BE2C (cell line): ENCODE measurements at regions not wholly inside any gene's neighbourhood (a gene's known extent, or its start where the extent isn't known, plus 50 kb on each side); places are given as distances from the start of the nearest gene placed in this dataset.

ENCODE experiments used
- DNase-seq: peaks from one replicate; pipeline ENCODE4 v3.0.0-alpha.2; 2020
- H3K27me3 ChIP-seq: fragments of 250-450 bp; sonication (Bioruptor Pico); 2 replicates; pipeline ENCODE4 v1.5.1; 2020; ENCODE audit warnings: mild to moderate bottlenecking
- H3K36me3 ChIP-seq: fragments of 250-450 bp; sonication (Bioruptor Pico); 2 replicates; pipeline ENCODE4 v1.5.1; 2020; ENCODE audit warnings: mild to moderate bottlenecking
- H3K4me1 ChIP-seq: fragments of 250-450 bp; sonication (Bioruptor Pico); 2 replicates; pipeline ENCODE4 v1.5.1; 2020
- H3K4me3 ChIP-seq: 2 replicates; pipeline ENCODE4 v1.5.1; 2011; ENCODE audit warnings: low read depth, low read length
- H3K9me3 ChIP-seq: fragments of 250-450 bp; sonication (Bioruptor Pico); 2 replicates; pipeline ENCODE4 v1.5.1; 2020
- TF ChIP-seq, protein P1 (sequence below): IDR thresholded peaks from 2 replicates; pipeline ENCODE4 v1.5.1; 2012; ENCODE audit warnings: mild to moderate bottlenecking, low read depth, low read length

DNA sequence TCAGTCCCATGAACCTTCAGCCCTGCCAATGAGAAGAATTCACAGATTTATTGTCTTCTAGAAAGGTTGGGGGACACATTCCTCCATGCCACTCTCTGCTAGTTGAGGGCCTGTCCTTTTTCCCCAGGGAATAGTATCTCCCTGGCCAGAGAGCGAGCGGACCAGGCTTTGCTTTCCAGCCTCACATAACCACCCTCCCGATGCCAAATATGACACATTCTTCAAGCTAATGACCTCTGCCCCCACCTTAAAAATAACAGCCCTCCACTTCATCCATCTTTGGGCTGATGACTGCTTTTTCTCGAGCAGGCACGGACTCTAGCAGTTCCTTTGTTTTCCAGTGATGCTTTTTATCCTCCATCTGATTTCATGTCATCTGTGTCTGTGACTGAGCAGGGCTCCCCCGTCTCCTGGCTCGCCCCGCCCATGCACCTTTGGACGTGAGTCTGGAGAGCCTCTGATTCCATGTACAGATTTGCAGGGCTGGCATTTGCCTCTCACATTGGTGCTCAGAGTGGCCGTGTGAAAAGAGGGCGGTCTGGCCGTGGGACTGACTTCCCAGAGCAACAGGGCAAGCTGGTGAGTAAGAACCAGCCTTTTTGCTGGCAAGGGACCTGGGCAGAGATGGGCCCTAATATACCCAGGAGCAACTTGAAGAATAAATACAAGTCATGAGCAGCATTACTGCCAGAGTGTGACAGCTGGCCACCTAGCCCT, 279.8 kb downstream of the BCOR start:
- Histone ChIP-seq H3K27me3 (no peaks in the 10 kb centered on the region), H3K36me3 (no peaks in the 10 kb centered on the region), H3K9me3 (no peaks in the 10 kb centered on the region), H3K4me3 (0 out of 2 replicates have a peak overlapping the region, but pooled peaks have one; percentile 7), H3K4me1 (peaks cover 32% of the 10 kb centered on the region)
- peak; percentile 79 for DNase-seq
- TF ChIP-seq, protein P1, sequence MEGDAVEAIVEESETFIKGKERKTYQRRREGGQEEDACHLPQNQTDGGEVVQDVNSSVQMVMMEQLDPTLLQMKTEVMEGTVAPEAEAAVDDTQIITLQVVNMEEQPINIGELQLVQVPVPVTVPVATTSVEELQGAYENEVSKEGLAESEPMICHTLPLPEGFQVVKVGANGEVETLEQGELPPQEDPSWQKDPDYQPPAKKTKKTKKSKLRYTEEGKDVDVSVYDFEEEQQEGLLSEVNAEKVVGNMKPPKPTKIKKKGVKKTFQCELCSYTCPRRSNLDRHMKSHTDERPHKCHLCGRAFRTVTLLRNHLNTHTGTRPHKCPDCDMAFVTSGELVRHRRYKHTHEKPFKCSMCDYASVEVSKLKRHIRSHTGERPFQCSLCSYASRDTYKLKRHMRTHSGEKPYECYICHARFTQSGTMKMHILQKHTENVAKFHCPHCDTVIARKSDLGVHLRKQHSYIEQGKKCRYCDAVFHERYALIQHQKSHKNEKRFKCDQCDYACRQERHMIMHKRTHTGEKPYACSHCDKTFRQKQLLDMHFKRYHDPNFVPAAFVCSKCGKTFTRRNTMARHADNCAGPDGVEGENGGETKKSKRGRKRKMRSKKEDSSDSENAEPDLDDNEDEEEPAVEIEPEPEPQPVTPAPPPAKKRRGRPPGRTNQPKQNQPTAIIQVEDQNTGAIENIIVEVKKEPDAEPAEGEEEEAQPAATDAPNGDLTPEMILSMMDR = no peak

DNA sequence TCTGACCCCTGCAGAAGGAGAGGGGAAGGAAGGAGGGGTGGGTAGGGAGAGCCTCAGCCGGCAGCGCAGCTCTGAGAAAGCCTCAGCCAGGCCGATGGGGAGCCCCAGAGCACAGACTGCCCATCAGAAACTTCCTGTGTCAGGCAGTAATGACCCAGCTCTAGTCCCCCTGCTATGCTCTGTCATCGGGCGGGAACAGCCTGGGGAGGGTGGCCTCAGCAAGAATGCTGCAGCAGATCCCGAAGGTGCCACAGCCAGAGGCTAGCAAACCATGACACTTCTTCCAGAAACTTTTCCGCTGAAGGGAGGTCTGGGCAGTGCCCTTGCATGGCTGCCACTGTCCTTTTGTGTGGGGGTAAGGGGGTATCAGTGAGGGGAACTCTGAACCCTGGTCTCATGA, 279.0 kb downstream of the BCOR start:
- peaks cover 27% of the 10 kb centered on the region for H3K4me1 ChIP-seq

DNA sequence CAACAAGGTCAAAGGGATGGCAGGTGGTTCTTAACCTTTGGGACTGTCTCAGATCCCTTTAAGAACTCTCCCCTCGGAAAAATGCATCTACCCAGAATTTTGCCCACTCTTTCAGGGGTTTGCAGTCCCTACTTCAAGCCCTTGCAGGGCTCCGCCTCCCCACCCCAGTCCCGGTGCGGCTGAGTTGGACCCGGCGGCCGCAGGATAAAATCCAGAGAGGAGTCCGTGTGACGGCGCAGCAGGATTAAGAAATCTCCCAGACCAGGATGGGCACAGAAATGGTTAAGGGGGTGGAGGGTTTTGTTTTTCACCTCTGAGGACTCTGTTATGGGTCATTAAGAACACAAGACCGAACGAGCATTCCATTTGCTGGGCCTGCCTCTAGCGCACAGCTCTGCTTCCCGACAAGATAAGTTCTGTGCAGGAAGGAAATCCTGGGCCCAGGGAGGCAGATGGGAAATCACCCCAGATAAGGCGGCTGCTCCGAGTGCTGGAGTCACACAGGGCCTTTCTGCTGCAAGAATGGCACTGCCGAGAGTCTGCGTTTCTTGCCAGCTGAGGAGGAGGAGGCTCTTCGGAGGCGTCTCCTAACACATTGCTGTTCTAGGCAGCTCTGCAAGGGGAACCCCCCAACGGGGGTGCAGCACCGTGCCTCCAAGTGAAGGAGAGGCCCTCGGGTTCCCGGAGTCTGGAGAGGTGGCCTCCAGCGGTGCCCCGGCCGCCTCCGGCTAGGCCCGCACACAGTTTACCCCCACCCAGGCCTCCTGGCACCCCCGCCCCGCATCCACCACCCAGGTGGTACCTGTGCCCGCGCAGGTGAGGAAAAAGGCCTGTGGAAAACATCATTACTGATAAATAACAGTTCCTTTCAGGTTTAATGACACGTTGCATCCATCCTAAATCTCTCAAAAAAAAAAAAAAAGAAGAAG, 277.6 kb downstream of the BCOR start:
- Histone ChIP-seq H3K9me3 (no peaks in the 10 kb centered on the region), H3K36me3 (no peaks in the 10 kb centered on the region), H3K27me3 (no peaks in the 10 kb centered on the region), H3K4me3 (peak overlapping the region; percentile 45), H3K4me1 (peaks cover 22% of the 10 kb centered on the region)
- peak; percentile 67 for DNase-seq
- TF ChIP-seq, protein P1 = no peak

More for the DNA sequence above, 279.0 kb downstream of the BCOR start:
- no peak for DNase-seq
- Histone ChIP-seq H3K27me3 (no peaks in the 10 kb centered on the region), H3K9me3 (no peaks in the 10 kb centered on the region), H3K4me3 (no peak overlapping the region), H3K36me3 (no peaks in the 10 kb centered on the region)
- TF ChIP-seq, protein P1 = no peak

DNA sequence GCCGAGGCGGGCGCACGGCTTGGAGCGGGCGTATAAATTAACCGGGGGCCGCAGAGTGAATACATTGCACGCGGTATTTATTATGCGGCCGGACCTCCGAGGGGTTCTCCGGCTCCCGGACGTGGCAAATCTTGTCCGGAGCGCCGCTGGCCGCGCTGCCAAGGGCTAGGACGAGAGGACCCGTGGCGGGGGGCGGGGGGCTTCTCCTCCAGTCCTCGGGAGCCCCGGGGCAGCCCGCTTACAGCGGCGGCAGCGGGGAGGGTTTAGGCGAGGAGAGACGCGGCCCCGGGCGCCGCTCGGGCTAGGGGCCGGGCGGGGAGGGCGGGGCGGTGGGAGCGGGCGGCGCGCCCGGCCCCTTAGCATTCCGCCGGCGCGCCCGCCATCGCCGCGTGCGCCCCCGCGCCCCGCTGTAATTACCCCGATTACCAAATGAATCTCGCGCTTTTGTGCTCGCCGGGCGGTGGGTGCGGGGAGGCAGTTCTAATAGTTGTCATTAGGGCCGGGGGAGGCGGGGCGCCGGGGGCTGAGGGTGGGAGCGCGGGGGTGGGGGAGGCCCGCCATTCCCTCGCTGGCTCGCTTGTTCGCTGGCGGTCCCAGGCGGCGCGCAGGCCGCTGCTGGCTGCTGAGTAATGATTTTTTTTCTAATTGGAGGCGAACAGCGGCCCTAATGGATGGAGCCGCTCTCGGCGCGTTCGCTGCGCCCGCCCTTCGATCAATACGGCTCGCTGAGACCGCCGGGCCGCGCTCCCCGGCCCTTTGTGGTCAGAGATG, 276.6 kb downstream of the BCOR start:
- TF ChIP-seq, protein P1 = no peak

DNA sequence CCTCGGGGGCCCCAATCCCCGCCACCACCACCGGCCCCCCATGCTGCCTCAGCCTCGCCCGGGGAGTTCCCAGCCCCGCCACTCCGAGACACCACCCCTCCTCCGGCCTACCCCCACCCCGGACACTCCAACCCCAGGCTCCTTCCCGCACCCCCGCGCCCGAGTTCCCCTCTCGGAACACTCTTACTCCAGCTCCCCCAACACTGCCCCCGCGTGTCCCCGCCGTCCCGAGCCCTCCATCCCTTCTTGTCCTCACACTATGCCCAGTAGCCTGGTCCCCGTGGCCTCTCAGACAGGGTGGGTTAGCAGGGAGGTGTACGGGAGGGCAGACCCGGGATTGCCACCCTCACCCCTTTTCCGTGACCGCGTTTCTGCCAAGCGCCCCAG, 276.1 kb downstream of the BCOR start:
- H3K36me3 ChIP-seq = no peaks in the 10 kb centered on the region
- DNase-seq = no peak
- H3K9me3 ChIP-seq = no peaks in the 10 kb centered on the region
- peaks cover 22% of the 10 kb centered on the region for H3K4me1 ChIP-seq
- H3K27me3 ChIP-seq = no peaks in the 10 kb centered on the region
- TF ChIP-seq, protein P1 = no peak
- no peak overlapping the region for H3K4me3 ChIP-seq

More for the DNA sequence above, 276.6 kb downstream of the BCOR start:
- peak; percentile 69 for DNase-seq
- peak overlapping the region; percentile 45 for H3K4me3 ChIP-seq
- H3K27me3 ChIP-seq = no peaks in the 10 kb centered on the region
- no peaks in the 10 kb centered on the region for H3K36me3 ChIP-seq
- peaks cover 22% of the 10 kb centered on the region for H3K4me1 ChIP-seq
- H3K9me3 ChIP-seq = no peaks in the 10 kb centered on the region
